Colon (tissue), 2 donors: ENCODE measurements at regions not wholly inside any gene's neighbourhood (a gene's known extent, or its start where the extent isn't known, plus 50 kb on each side); places are given as distances from the start of the nearest gene placed in this dataset.
"Not testable (repeated sequence)": the region's sequence is repeated elsewhere in the genome, so short reads cannot be mapped to it uniquely, and the experiment has no call there.

ENCODE experiments used
- FAIRE-seq: peaks from 2 replicates; lab custom pipeline; 2012; peaks lifted over from hg19 to GRCh38; lab: Jason Lieb, UNC
- donor health status: control.
- donor health status: control.

GRCh38 chr10:4294996-4295792 lies 510.2 kb upstream of the KLF6 start:
- FAIRE-seq: no peak

GRCh38 chr10:4294271-4294670 lies 509.3 kb upstream of the KLF6 start:
- FAIRE-seq: no peak

GRCh38 chr10:4291990-4292389 lies 507.0 kb upstream of the KLF6 start:
- FAIRE-seq: no peak

GRCh38 chr10:4285121-4285520 lies 500.1 kb upstream of the KLF6 start:
- no peak for FAIRE-seq

- no peak for FAIRE-seq
Observed at GRCh38 chr10:4283846-4284610, 499.0 kb upstream of the KLF6 start.

GRCh38 chr10:4282496-4282895 lies 497.5 kb upstream of the KLF6 start:
- no peak for FAIRE-seq

- FAIRE-seq: no peak
Observed at GRCh38 chr10:4281190-4281825, 496.3 kb upstream of the KLF6 start.

- no peak for FAIRE-seq
Observed at GRCh38 chr10:4280461-4281189, 495.6 kb upstream of the KLF6 start.

GRCh38 chr10:4279655-4280054 lies 494.6 kb upstream of the KLF6 start:
- no peak for FAIRE-seq

GRCh38 chr10:4278186-4278585 lies 493.2 kb upstream of the KLF6 start:
- no peak for FAIRE-seq

GRCh38 chr10:4276151-4276550 lies 491.1 kb upstream of the KLF6 start:
- FAIRE-seq: no peak

GRCh38 chr10:4274671-4275070 lies 489.7 kb upstream of the KLF6 start:
- FAIRE-seq: not testable (repeated sequence)

GRCh38 chr10:4271193-4271592 lies 486.2 kb upstream of the KLF6 start:
- no peak for FAIRE-seq

- no peak for FAIRE-seq
Observed at GRCh38 chr10:4270116-4270515, 485.1 kb upstream of the KLF6 start.

- not testable (repeated sequence) for FAIRE-seq
Observed at GRCh38 chr10:4268490-4268889, 483.5 kb upstream of the KLF6 start.

- no peak for FAIRE-seq
Observed at GRCh38 chr10:4267086-4267773, 482.2 kb upstream of the KLF6 start.

- FAIRE-seq: no peak
Observed at GRCh38 chr10:4266416-4267085, 481.5 kb upstream of the KLF6 start.

GRCh38 chr10:4265964-4266363 lies 481.0 kb upstream of the KLF6 start:
- no peak for FAIRE-seq

- no peak for FAIRE-seq
Observed at GRCh38 chr10:4264209-4264865, 479.3 kb upstream of the KLF6 start.

GRCh38 chr10:4263601-4263921 lies 478.6 kb upstream of the KLF6 start:
- no peak for FAIRE-seq
